HCT116 (cell line): ENCODE measurements at regions not wholly inside any gene's neighbourhood (a gene's known extent, or its start where the extent isn't known, plus 50 kb on each side); places are given as distances from the start of the nearest gene placed in this dataset.

Source experiments
- ATAC-seq: fragments of 200-7000 bp; cut with Tn5 transposase; 2 replicates; pipeline ENCODE4 v1.9.1; 2020; ENCODE audit warnings: mild to moderate bottlenecking, moderate library complexity
- BruUV-seq: library from RNA; stranded (reverse); fragments of 400-500 nt; replicated peaks from 2 replicates; lab custom pipeline; 2021; lab: Mats Ljungman, UMichigan
- CTCF ChIA-PET: fragments of 300-600 bp; sonication (Branson Sonifier 250); formaldehyde crosslinking; loops from one replicate; lab custom pipeline; 2021; ENCODE audit warnings: antibody characterized with exemption; lab: Charles Lee
- POLR2A ChIA-PET: fragments of 300-600, 350-600 bp; sonication (Branson Sonifier 250); formaldehyde crosslinking; loops from one replicate; lab custom pipeline; 2021; ENCODE audit warnings: antibody characterized with exemption; lab: Charles Lee
- RAD21 ChIA-PET, 2 experiments: fragments of 300-600 bp; sonication (Branson Sonifier 250); formaldehyde crosslinking; loops; one replicate each; lab custom pipeline; 2023; ENCODE audit warnings: low total read pairs in 2 of 2; ENCODE audit not compliant: uncharacterized antibody in 2 of 2, unreplicated experiment in 2 of 2, low non-redundant PET in 1 of 2; lab: Charles Lee
- DNase-seq: peaks from one replicate; pipeline ENCODE4 v3.0.0-alpha.2; 2010; ENCODE audit warnings: low read depth, low spot score
- H2AFZ ChIP-seq: fragments of 200-600 bp; shearing (Covaris generic), sonication (generic); 2 replicates; pipeline ENCODE4 v1.6.1; 2017; ENCODE audit warnings: low read depth, mixed run types, mixed read lengths, antibody characterized with exemption, low read length; ENCODE audit not compliant: poor library complexity, severe bottlenecking
- H3K27ac ChIP-seq: 2 replicates; pipeline ENCODE4 v1.5.1; 2012; ENCODE audit warnings: low read depth, low read length
- H3K27me3 ChIP-seq: fragments of 200-600 bp; sonication (generic); 2 replicates; pipeline ENCODE4 v1.6.1; 2016; ENCODE audit warnings: mixed run types, low read length, mixed read lengths; ENCODE audit not compliant: insufficient read depth
- H3K36me3 ChIP-seq, 2 experiments: fragments of 200-500 bp in 1 of 2; fragments of 200-600 bp in 1 of 2; sonication (Bioruptor generic) in 1 of 2; sonication (generic) in 1 of 2; 2 replicates each; pipeline versions ENCODE4 v1.5.1 to v1.6.1; 2014 to 2016; ENCODE audit warnings: low read length in 2 of 2, inconsistent platforms in 1 of 2, mixed read lengths in 1 of 2, mixed run types in 1 of 2; ENCODE audit not compliant: insufficient read depth in 2 of 2, control insufficient read depth in 1 of 2
- H3K4me1 ChIP-seq, 2 experiments: fragments of 200-600 bp in 1 of 2; sonication (generic) in 1 of 2; 2 replicates each; pipeline versions ENCODE4 v1.5.1 to v1.6.1; 2012 to 2017; ENCODE audit warnings: low read length in 2 of 2, inconsistent platforms in 1 of 2, mild to moderate bottlenecking in 1 of 2, mixed read lengths in 1 of 2, mixed run types in 1 of 2, moderate library complexity in 1 of 2; ENCODE audit not compliant: insufficient read depth in 2 of 2, control insufficient read depth in 1 of 2
- H3K4me2 ChIP-seq: fragments of 200-600 bp; sonication (generic); 2 replicates; pipeline ENCODE4 v1.6.1; 2017; ENCODE audit warnings: mixed run types, low read length, mixed read lengths
- H3K4me3 ChIP-seq, 2 experiments: fragments of 200-600 bp in 1 of 2; sonication (generic) in 1 of 2; replicated peaks in 1 of 2; 2 replicates each; pipeline ENCODE4 v1.5.1; 2011 to 2016; ENCODE audit warnings: low read length in 2 of 2, control low read depth in 1 of 2, low read depth in 1 of 2, mild to moderate bottlenecking in 1 of 2, mixed read lengths in 1 of 2, mixed run types in 1 of 2
- H3K79me2 ChIP-seq: fragments of 200-600 bp; sonication (generic); 2 replicates; pipeline ENCODE4 v1.6.1; 2017; ENCODE audit warnings: mild to moderate bottlenecking, mixed run types, low read length, moderate library complexity, mixed read lengths; ENCODE audit not compliant: insufficient read depth
- H3K9ac ChIP-seq: fragments of 200-600 bp; sonication (generic); 2 replicates; pipeline ENCODE4 v1.6.1; 2016; ENCODE audit warnings: low read length, mixed read lengths
- H3K9me2 ChIP-seq: fragments of 200-600 bp; sonication (generic), shearing (Covaris generic); 2 replicates; pipeline ENCODE4 v1.6.1; 2017; ENCODE audit warnings: mixed run types, mild to moderate bottlenecking, moderate library complexity; ENCODE audit not compliant: insufficient read depth
- H3K9me3 ChIP-seq, 2 experiments: fragments of 200-500 bp in 1 of 2; fragments of 200-600 bp in 1 of 2; sonication (Bioruptor generic) in 1 of 2; sonication (generic) in 1 of 2; 2 replicates each; pipeline ENCODE4 v1.6.1; 2014 to 2017; ENCODE audit warnings: low read length in 2 of 2, mixed read lengths in 2 of 2, inconsistent platforms in 1 of 2, low read depth in 1 of 2, mild to moderate bottlenecking in 1 of 2, mixed run types in 1 of 2, moderate library complexity in 1 of 2; ENCODE audit not compliant: control insufficient read depth in 1 of 2, insufficient read depth in 1 of 2
- H4K20me1 ChIP-seq: fragments of 200-600 bp; sonication (generic), shearing (Covaris generic); 2 replicates; pipeline ENCODE4 v1.6.1; 2017; ENCODE audit warnings: mixed run types, mild to moderate bottlenecking, moderate library complexity; ENCODE audit not compliant: insufficient read depth
- ATF3 ChIP-seq: IDR thresholded peaks from 2 replicates; pipeline ENCODE4 v1.6.1; 2012
- CBX3 ChIP-seq: IDR thresholded peaks from 2 replicates; pipeline ENCODE4 v1.6.1; 2012; ENCODE audit warnings: low read depth
- CTCF ChIP-seq, 3 experiments: fragments of 200-600 bp in 1 of 3; sonication (generic) in 1 of 3; IDR thresholded peaks in 2 of 3; conservative IDR thresholded peaks in 1 of 3; 2 replicates each; pipeline ENCODE4 v1.5.1; 2012 to 2017; ENCODE audit warnings: low read depth in 2 of 3, low read length in 2 of 3, antibody characterized with exemption in 1 of 3, borderline replicate concordance in 1 of 3, control low read depth in 1 of 3, mild to moderate bottlenecking in 1 of 3, mixed read lengths in 1 of 3, mixed run types in 1 of 3, moderate library complexity in 1 of 3; ENCODE audit not compliant: insufficient read depth in 1 of 3
- EGR1 ChIP-seq: IDR thresholded peaks from 2 replicates; pipeline ENCODE4 v1.6.1; 2012; ENCODE audit warnings: low read depth
- ELF1 ChIP-seq: IDR thresholded peaks from 2 replicates; pipeline ENCODE4 v1.6.1; 2012; ENCODE audit warnings: low read depth, borderline replicate concordance
- FOSL1 ChIP-seq: IDR thresholded peaks from 2 replicates; pipeline ENCODE4 v1.6.1; 2012; ENCODE audit warnings: low read depth
- MAX ChIP-seq: IDR thresholded peaks from 2 replicates; pipeline ENCODE4 v1.6.1; 2012
- POLR2A ChIP-seq: IDR thresholded peaks from 2 replicates; pipeline ENCODE4 v1.7.0; 2011; ENCODE audit warnings: borderline replicate concordance; ENCODE audit not compliant: insufficient read depth, insufficient read length; ENCODE audit errors: extremely low read depth
- RAD21 ChIP-seq: IDR thresholded peaks from 2 replicates; pipeline ENCODE4 v1.6.1; 2012; ENCODE audit warnings: low read depth, mild to moderate bottlenecking
- REST ChIP-seq: IDR thresholded peaks from 2 replicates; pipeline ENCODE4 v1.6.1; 2012; ENCODE audit warnings: low read depth
- SIN3A ChIP-seq: IDR thresholded peaks from 2 replicates; pipeline ENCODE4 v1.6.1; 2012; ENCODE audit warnings: low read depth
- SP1 ChIP-seq: IDR thresholded peaks from 2 replicates; pipeline ENCODE4 v1.6.1; 2012; ENCODE audit warnings: low read depth
- ZNF274 ChIP-seq: fragments of 200-500 bp; sonication (Bioruptor generic); IDR thresholded peaks from 2 replicates; pipeline ENCODE4 v1.6.1; 2014; ENCODE audit warnings: mild to moderate bottlenecking, low read depth, low read length, inconsistent platforms
- intact Hi-C: fragments of 100-400 bp; cut with micrococcal nuclease; formaldehyde crosslinking; loops from 2 replicates; pipeline ENCODE4 v1.10.0; 2022

- TF ChIP-seq POLR2A (no peak), SIN3A (no peak), SP1 (no peak)
These were observed 66.5 kb upstream of the CCDC178 start (continued) for GRCh38 chr18:33507019-33507418.

GRCh38 chr18:33505798-33506197 lies 65.3 kb upstream of the CCDC178 start:
- POLR2A ChIA-PET = no interaction called here
- RAD21 ChIA-PET = no interaction called here
- no peaks in the 10 kb centered on the region for H3K4me1 ChIP-seq
- CTCF ChIA-PET = no interaction called here
- no peak overlapping the region for H3K27ac ChIP-seq
- no peak overlapping the region for H3K9ac ChIP-seq
- no peak for DNase-seq
- no peaks in the 10 kb centered on the region for H3K9me2 ChIP-seq
- H2AFZ ChIP-seq = no peak overlapping the region
- H3K4me3 ChIP-seq = no peak overlapping the region
- TF ChIP-seq ATF3 (no peak), RAD21 (no peak), CTCF (IDR thresholded peaks at IDR 0.05 in 2 of 3, conservative IDR thresholded peaks at IDR 0.05 in 1 of 3; ENCODE audit: borderline replicate concordance in 1 of 3, insufficient read depth in 1 of 3, low read depth in 2 of 3, low read length in 2 of 3) (no peak), ZNF274 (no peak)
- H3K9me3 ChIP-seq = peaks cover 15 to 26% of the 10 kb centered on the region in 2 experiments; a peak in 2 of 4 replicates
- H3K4me2 ChIP-seq = no peak overlapping the region
- no peaks in the 10 kb centered on the region for H3K36me3 ChIP-seq
- H4K20me1 ChIP-seq = no peaks in the 10 kb centered on the region
- H3K79me2 ChIP-seq = no peaks in the 10 kb centered on the region
- no peaks in the 10 kb centered on the region for H3K27me3 ChIP-seq
- intact Hi-C loops = no loop called here
- no peak for ATAC-seq
- BruUV-seq = no TSS peak

- Histone ChIP-seq H3K9me3 (peaks cover 11 to 27% of the 10 kb centered on the region in 2 experiments; a peak in 2 of 4 replicates), H4K20me1 (no peaks in the 10 kb centered on the region), H3K79me2 (no peaks in the 10 kb centered on the region), H3K27me3 (no peaks in the 10 kb centered on the region), H3K9me2 (no peaks in the 10 kb centered on the region), H3K9ac (no peak overlapping the region), H3K36me3 (no peaks in the 10 kb centered on the region), H2AFZ (no peak overlapping the region), H3K27ac (no peak overlapping the region), H3K4me3 (no peak overlapping the region), H3K4me2 (no peak overlapping the region), H3K4me1 (no peaks in the 10 kb centered on the region)
- BruUV-seq = no TSS peak
- CTCF ChIA-PET = no interaction called here
- RAD21 ChIA-PET = no interaction called here
- no peak for DNase-seq
- TF ChIP-seq FOSL1 (no peak), MAX (no peak), SP1 (no peak), REST (no peak), ELF1 (no peak), CBX3 (no peak), EGR1 (no peak)
- POLR2A ChIA-PET = no interaction called here
- intact Hi-C loops = no loop called here
- no peak for ATAC-seq
These were observed 64.8 kb upstream of the CCDC178 start for GRCh38 chr18:33505297-33505696.
